H4 (cell line): ENCODE measurements at regions not wholly inside any gene's neighbourhood (a gene's known extent, or its start where the extent isn't known, plus 50 kb on each side); places are given as distances from the start of the nearest gene placed in this dataset.
"Not testable (repeated sequence)": the region's sequence is repeated elsewhere in the genome, so short reads cannot be mapped to it uniquely, and the experiment has no call there.

ENCODE experiments used
- DNase-seq: peaks from one replicate; pipeline ENCODE4 v3.0.0-alpha.2; 2015; ENCODE audit warnings: low spot score

GRCh38 chr7:106345421-106346166, 60.8 kb upstream of the NAMPT start:
- peak; percentile 51 for DNase-seq

- DNase-seq: peak; percentile 90
These were observed 60.1 kb upstream of the NAMPT start for GRCh38 chr7:106344861-106345260.

GRCh38 chr7:106344211-106344610, 59.4 kb upstream of the NAMPT start:
- no peak for DNase-seq

GRCh38 chr7:106342049-106342448, 57.3 kb upstream of the NAMPT start:
- DNase-seq: not testable (repeated sequence)

GRCh38 chr7:106340247-106340596, 55.4 kb upstream of the NAMPT start:
- not testable (repeated sequence) for DNase-seq

GRCh38 chr7:106339513-106340246, 54.9 kb upstream of the NAMPT start:
- no peak for DNase-seq

GRCh38 chr7:106337754-106338153, 53.0 kb upstream of the NAMPT start:
- DNase-seq: no peak

- no peak for DNase-seq
These were observed 51.0 kb upstream of the NAMPT start for GRCh38 chr7:106335814-106336213.
